PFSK-1 (cell line): ENCODE measurements at regions not wholly inside any gene's neighbourhood (a gene's known extent, or its start where the extent isn't known, plus 50 kb on each side); places are given as distances from the start of the nearest gene placed in this dataset.

Experiments used
- FOXP2 ChIP-seq: optimal IDR thresholded peaks from 2 replicates; pipeline ENCODE3; 2011; ENCODE audit warnings: borderline replicate concordance, control low read depth, inconsistent platforms; ENCODE audit not compliant: insufficient read depth; ENCODE audit errors: extremely low read length, extremely low read depth
- POLR2AphosphoS5 ChIP-seq: IDR thresholded peaks from 2 replicates; pipeline ENCODE4 v1.6.1; 2012; ENCODE audit warnings: low read depth, mild to moderate bottlenecking, control low read depth, low read length, moderate library complexity
- REST ChIP-seq, 2 experiments: IDR thresholded peaks; 2 replicates each; pipeline versions ENCODE4 v1.6.1 to v1.8.0; 2011 to 2012; ENCODE audit warnings: low read depth in 2 of 2, low read length in 2 of 2, control low read depth in 1 of 2, inconsistent platforms in 1 of 2, mild to moderate bottlenecking in 1 of 2, moderate library complexity in 1 of 2; ENCODE audit not compliant: insufficient read depth in 1 of 2
- TAF1 ChIP-seq: IDR thresholded peaks from 2 replicates; pipeline ENCODE4 v1.6.1; 2012; ENCODE audit warnings: low read length, control low read depth, borderline replicate concordance; ENCODE audit not compliant: insufficient read depth

GRCh38 chr21:25176637-25177412 lies 430.5 kb downstream of the MRPL39 start:
- TF ChIP-seq FOXP2 (no peak), TAF1 (no peak), POLR2AphosphoS5 (no peak), REST (IDR thresholded peaks at IDR 0.05; ENCODE audit: insufficient read depth in 1 of 2, low read depth in 2 of 2, low read length in 2 of 2) (no peak)
